PC-9 (cell line): ENCODE measurements at regions not wholly inside any gene's neighbourhood (a gene's known extent, or its start where the extent isn't known, plus 50 kb on each side); places are given as distances from the start of the nearest gene placed in this dataset.

Experiments
- EZH2 ChIP-seq: fragments of 200-600 bp; sonication (generic); IDR thresholded peaks from 2 replicates; pipeline ENCODE4 v1.8.0; 2017; ENCODE audit warnings: antibody characterized with exemption, low read depth
- TF ChIP-seq, protein P1 (sequence below): fragments of 200-600 bp; sonication (generic); conservative IDR thresholded peaks from 2 replicates; pipeline ENCODE4 v1.6.1; 2017; ENCODE audit warnings: mixed run types, antibody characterized with exemption, mild to moderate bottlenecking, moderate library complexity

DNA sequence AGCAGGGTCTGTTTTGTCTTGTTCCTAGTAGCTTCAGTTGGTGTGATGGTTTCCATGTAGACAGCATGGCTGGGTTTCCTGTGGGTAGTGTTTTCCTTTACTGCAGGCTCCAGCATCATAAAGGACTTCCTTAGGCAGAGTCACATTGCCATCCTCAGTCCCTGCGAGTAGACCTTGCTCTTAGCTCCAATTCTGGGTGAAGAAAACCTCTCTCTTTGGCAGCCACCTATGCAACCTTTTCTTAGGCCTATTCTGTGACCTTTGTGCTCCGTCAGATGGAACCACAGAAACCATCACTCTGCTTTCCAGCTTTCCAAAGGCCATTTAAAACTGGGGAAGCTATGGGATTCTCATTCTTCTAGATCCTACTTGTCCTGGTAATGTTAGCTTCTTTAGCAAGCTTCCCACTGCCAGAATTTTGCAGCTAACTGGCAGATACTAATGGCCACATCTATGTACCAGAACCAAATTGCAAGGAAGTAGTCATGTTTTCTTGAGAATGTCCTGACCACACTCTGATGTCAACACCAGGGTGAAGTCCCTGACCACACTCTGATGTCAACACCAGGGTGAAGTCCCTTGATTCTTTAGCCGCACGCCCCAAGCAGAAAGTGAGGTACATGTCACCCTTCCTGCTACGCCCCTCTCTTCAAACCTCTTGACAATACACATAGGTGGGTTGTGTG lies 646.6 kb upstream of the HS3ST5 start:
- TF ChIP-seq, protein P1, sequence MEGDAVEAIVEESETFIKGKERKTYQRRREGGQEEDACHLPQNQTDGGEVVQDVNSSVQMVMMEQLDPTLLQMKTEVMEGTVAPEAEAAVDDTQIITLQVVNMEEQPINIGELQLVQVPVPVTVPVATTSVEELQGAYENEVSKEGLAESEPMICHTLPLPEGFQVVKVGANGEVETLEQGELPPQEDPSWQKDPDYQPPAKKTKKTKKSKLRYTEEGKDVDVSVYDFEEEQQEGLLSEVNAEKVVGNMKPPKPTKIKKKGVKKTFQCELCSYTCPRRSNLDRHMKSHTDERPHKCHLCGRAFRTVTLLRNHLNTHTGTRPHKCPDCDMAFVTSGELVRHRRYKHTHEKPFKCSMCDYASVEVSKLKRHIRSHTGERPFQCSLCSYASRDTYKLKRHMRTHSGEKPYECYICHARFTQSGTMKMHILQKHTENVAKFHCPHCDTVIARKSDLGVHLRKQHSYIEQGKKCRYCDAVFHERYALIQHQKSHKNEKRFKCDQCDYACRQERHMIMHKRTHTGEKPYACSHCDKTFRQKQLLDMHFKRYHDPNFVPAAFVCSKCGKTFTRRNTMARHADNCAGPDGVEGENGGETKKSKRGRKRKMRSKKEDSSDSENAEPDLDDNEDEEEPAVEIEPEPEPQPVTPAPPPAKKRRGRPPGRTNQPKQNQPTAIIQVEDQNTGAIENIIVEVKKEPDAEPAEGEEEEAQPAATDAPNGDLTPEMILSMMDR = no peak
- TF ChIP-seq EZH2 = no peak
